SK-N-SH treated with all-trans-retinoic acid at 6 μM for 48 hours (cell line): ENCODE measurements at regions not wholly inside any gene's neighbourhood (a gene's known extent, or its start where the extent isn't known, plus 50 kb on each side); places are given as distances from the start of the nearest gene placed in this dataset.

Experiments
- BACH2 ChIP-seq: fragments of 250-450 bp; sonication (Bioruptor Pico); IDR thresholded peaks from 2 replicates; pipeline ENCODE4 v1.9.0; 2021; ENCODE audit warnings: mild to moderate bottlenecking, borderline replicate concordance
- CREB5 ChIP-seq: fragments of 250-450 bp; sonication (Bioruptor Pico); IDR thresholded peaks from 2 replicates; pipeline ENCODE4 v1.5.1; 2020; ENCODE audit warnings: low read depth, mild to moderate bottlenecking, moderate library complexity
- CSRNP3 ChIP-seq: fragments of 250-450 bp; sonication (Bioruptor Pico); IDR thresholded peaks from 2 replicates; pipeline ENCODE4 v1.5.1; 2021; ENCODE audit warnings: mild to moderate bottlenecking, moderate library complexity
- ISL1 ChIP-seq: fragments of 250-450 bp; sonication (Bioruptor Pico); IDR thresholded peaks from 2 replicates; pipeline ENCODE4 v2.1.2; 2022; ENCODE audit warnings: mild to moderate bottlenecking, moderate library complexity
- RARB ChIP-seq: fragments of 250-450 bp; sonication (Bioruptor Pico); IDR thresholded peaks from 2 replicates; pipeline ENCODE4 v1.8.0; 2021; ENCODE audit warnings: mild to moderate bottlenecking, moderate library complexity
- ZC3H10 ChIP-seq: fragments of 250-450 bp; sonication (Bioruptor Pico); IDR thresholded peaks from 2 replicates; pipeline ENCODE4 v1.5.1; 2021; ENCODE audit warnings: mild to moderate bottlenecking, moderate library complexity
- ZFP3 ChIP-seq: fragments of 250-450 bp; sonication (Bioruptor Pico); IDR thresholded peaks from 2 replicates; pipeline ENCODE4 v1.5.0; 2020; ENCODE audit warnings: mild to moderate bottlenecking, moderate library complexity
- ZFP30 ChIP-seq: fragments of 450-650 bp; formaldehyde crosslinking; IDR thresholded peaks from 2 replicates; pipeline ENCODE4 v1.5.0; 2022; ENCODE audit warnings: mild to moderate bottlenecking, moderate library complexity
- ZNF565 ChIP-seq: fragments of 450-650 bp; formaldehyde crosslinking; conservative IDR thresholded peaks from 2 replicates; pipeline ENCODE4 v1.5.0; 2020; ENCODE audit warnings: low read depth, mild to moderate bottlenecking, moderate library complexity
- ZNF70 ChIP-seq: fragments of 450-650 bp; formaldehyde crosslinking; IDR thresholded peaks from 2 replicates; pipeline ENCODE4 v1.5.0; 2020; ENCODE audit warnings: mild to moderate bottlenecking, moderate library complexity
- ZNF8 ChIP-seq: fragments of 450-650 bp; formaldehyde crosslinking; IDR thresholded peaks from 2 replicates; pipeline ENCODE4 v1.5.0; 2020; ENCODE audit warnings: mild to moderate bottlenecking, moderate library complexity
- TF ChIP-seq, protein P1 (sequence below): fragments of 250-450 bp; sonication (Bioruptor Pico); IDR thresholded peaks from 2 replicates; pipeline ENCODE4 v1.8.0; 2020; ENCODE audit warnings: mild to moderate bottlenecking, moderate library complexity, borderline replicate concordance
- TF ChIP-seq, protein P2 (sequence below): fragments of 250-450 bp; sonication (Bioruptor Pico); IDR thresholded peaks from 2 replicates; pipeline ENCODE4 v1.5.0; 2020; ENCODE audit warnings: mild to moderate bottlenecking, moderate library complexity

GRCh38 chr9:81871695-81872094, 56.5 kb upstream of the SPATA31D4 start:
- TF ChIP-seq CREB5 (CRISPR knock-in tag) (no peak), ZC3H10 (CRISPR knock-in tag) (no peak), ZNF565 (no peak), ZNF8 (CRISPR knock-in tag) (no peak), ZFP30 (CRISPR knock-in tag) (no peak), RARB (no peak), ISL1 (CRISPR knock-in tag) (no peak), CSRNP3 (no peak), ZNF70 (CRISPR knock-in tag) (no peak), ZFP3 (CRISPR knock-in tag) (no peak), BACH2 (CRISPR knock-in tag) (no peak)
- TF ChIP-seq, protein P1, sequence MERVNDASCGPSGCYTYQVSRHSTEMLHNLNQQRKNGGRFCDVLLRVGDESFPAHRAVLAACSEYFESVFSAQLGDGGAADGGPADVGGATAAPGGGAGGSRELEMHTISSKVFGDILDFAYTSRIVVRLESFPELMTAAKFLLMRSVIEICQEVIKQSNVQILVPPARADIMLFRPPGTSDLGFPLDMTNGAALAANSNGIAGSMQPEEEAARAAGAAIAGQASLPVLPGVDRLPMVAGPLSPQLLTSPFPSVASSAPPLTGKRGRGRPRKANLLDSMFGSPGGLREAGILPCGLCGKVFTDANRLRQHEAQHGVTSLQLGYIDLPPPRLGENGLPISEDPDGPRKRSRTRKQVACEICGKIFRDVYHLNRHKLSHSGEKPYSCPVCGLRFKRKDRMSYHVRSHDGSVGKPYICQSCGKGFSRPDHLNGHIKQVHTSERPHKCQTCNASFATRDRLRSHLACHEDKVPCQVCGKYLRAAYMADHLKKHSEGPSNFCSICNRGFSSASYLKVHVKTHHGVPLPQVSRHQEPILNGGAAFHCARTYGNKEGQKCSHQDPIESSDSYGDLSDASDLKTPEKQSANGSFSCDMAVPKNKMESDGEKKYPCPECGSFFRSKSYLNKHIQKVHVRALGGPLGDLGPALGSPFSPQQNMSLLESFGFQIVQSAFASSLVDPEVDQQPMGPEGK (CRISPR knock-in tag) = no peak
- TF ChIP-seq, protein P2, sequence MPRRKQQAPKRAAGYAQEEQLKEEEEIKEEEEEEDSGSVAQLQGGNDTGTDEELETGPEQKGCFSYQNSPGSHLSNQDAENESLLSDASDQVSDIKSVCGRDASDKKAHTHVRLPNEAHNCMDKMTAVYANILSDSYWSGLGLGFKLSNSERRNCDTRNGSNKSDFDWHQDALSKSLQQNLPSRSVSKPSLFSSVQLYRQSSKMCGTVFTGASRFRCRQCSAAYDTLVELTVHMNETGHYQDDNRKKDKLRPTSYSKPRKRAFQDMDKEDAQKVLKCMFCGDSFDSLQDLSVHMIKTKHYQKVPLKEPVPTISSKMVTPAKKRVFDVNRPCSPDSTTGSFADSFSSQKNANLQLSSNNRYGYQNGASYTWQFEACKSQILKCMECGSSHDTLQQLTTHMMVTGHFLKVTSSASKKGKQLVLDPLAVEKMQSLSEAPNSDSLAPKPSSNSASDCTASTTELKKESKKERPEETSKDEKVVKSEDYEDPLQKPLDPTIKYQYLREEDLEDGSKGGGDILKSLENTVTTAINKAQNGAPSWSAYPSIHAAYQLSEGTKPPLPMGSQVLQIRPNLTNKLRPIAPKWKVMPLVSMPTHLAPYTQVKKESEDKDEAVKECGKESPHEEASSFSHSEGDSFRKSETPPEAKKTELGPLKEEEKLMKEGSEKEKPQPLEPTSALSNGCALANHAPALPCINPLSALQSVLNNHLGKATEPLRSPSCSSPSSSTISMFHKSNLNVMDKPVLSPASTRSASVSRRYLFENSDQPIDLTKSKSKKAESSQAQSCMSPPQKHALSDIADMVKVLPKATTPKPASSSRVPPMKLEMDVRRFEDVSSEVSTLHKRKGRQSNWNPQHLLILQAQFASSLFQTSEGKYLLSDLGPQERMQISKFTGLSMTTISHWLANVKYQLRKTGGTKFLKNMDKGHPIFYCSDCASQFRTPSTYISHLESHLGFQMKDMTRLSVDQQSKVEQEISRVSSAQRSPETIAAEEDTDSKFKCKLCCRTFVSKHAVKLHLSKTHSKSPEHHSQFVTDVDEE (CRISPR knock-in tag) = no peak
